Karpas-422 (cell line): ENCODE measurements at regions not wholly inside any gene's neighbourhood (a gene's known extent, or its start where the extent isn't known, plus 50 kb on each side); places are given as distances from the start of the nearest gene placed in this dataset.

Experiments used
- DNase-seq: peaks from one replicate; pipeline ENCODE4 v3.0.0-alpha.2; 2015
- H2AFZ ChIP-seq: fragments of 200-600 bp; sonication (generic); 2 replicates; pipeline ENCODE4 v1.6.1; 2014; ENCODE audit warnings: antibody characterized with exemption, low read length, mixed read lengths
- H3K27ac ChIP-seq: fragments of 200-600 bp; sonication (generic); 2 replicates; pipeline ENCODE4 v1.5.1; 2014; ENCODE audit warnings: mild to moderate bottlenecking, low read length, moderate library complexity
- H3K27me3 ChIP-seq: fragments of 200-600 bp; sonication (generic); 2 replicates; pipeline ENCODE4 v1.6.1; 2014; ENCODE audit warnings: low read length, mixed read lengths
- H3K36me3 ChIP-seq: fragments of 200-600 bp; sonication (generic); 2 replicates; pipeline ENCODE4 v1.6.1; 2014; ENCODE audit warnings: low read length, mixed read lengths; ENCODE audit not compliant: insufficient read depth
- H3K4me1 ChIP-seq: fragments of 200-600 bp; sonication (generic); 2 replicates; pipeline ENCODE4 v1.6.1; 2014; ENCODE audit warnings: mild to moderate bottlenecking, low read length, mixed read lengths
- H3K4me2 ChIP-seq: fragments of 200-600 bp; sonication (generic); 2 replicates; pipeline ENCODE4 v1.6.1; 2014; ENCODE audit warnings: low read length, low read depth, mild to moderate bottlenecking; ENCODE audit not compliant: poor library complexity, severe bottlenecking
- H3K4me3 ChIP-seq: fragments of 200-600 bp; sonication (generic); 2 replicates; pipeline ENCODE4 v1.5.1; 2014; ENCODE audit warnings: mild to moderate bottlenecking, antibody characterized with exemption, low read length, mixed read lengths
- H3K79me2 ChIP-seq: fragments of 200-600 bp; sonication (generic); 2 replicates; pipeline ENCODE4 v1.6.1; 2014; ENCODE audit warnings: mild to moderate bottlenecking, low read length, mixed read lengths
- H3K9ac ChIP-seq: fragments of 200-600 bp; sonication (generic); 2 replicates; pipeline ENCODE4 v1.6.0; 2014; ENCODE audit warnings: low read length
- H3K9me2 ChIP-seq: fragments of 200-600 bp; sonication (generic), shearing (Covaris generic); replicated peaks from 2 replicates; pipeline ENCODE4 v1.6.0; 2014; ENCODE audit warnings: mild to moderate bottlenecking, low read length, moderate library complexity; ENCODE audit not compliant: insufficient read depth
- H3K9me3 ChIP-seq: fragments of 300-700, 200-600 bp; sonication (generic); 2 replicates; pipeline ENCODE4 v1.6.1; 2014; ENCODE audit warnings: low read length, mixed read lengths
- H4K20me1 ChIP-seq: fragments of 200-600 bp; sonication (generic); 2 replicates; pipeline ENCODE4 v1.6.1; 2014; ENCODE audit warnings: mild to moderate bottlenecking, antibody characterized with exemption, low read length, low read depth; ENCODE audit not compliant: insufficient read depth

- H3K4me3 ChIP-seq = no peak overlapping the region
- no peaks in the 10 kb centered on the region for H4K20me1 ChIP-seq
- no peaks in the 10 kb centered on the region for H3K36me3 ChIP-seq
- no peak overlapping the region for H3K27ac ChIP-seq
- H3K9me3 ChIP-seq = no peaks in the 10 kb centered on the region
- H3K4me2 ChIP-seq = no peak overlapping the region
- no peaks in the 10 kb centered on the region for H3K4me1 ChIP-seq
- H3K27me3 ChIP-seq = no peaks in the 10 kb centered on the region
- H3K9ac ChIP-seq = no peak overlapping the region
- no peaks in the 10 kb centered on the region for H3K79me2 ChIP-seq
- DNase-seq = no peak
- H2AFZ ChIP-seq = no peak overlapping the region
- H3K9me2 ChIP-seq = no peaks in the 10 kb centered on the region
Measured at GRCh38 chr14:85960756-85961155, 430.8 kb downstream of the FLRT2 start.

GRCh38 chr14:85959063-85959462 is 429.1 kb downstream of the FLRT2 start:
- Histone ChIP-seq H2AFZ (no peak overlapping the region), H3K9me3 (no peaks in the 10 kb centered on the region), H4K20me1 (no peaks in the 10 kb centered on the region), H3K4me2 (no peak overlapping the region), H3K9me2 (no peaks in the 10 kb centered on the region), H3K36me3 (no peaks in the 10 kb centered on the region), H3K4me1 (no peaks in the 10 kb centered on the region), H3K9ac (no peak overlapping the region), H3K27ac (no peak overlapping the region), H3K27me3 (no peaks in the 10 kb centered on the region), H3K4me3 (no peak overlapping the region), H3K79me2 (no peaks in the 10 kb centered on the region)
- DNase-seq = no peak

- H3K4me2 ChIP-seq = no peak overlapping the region
- no peak overlapping the region for H3K27ac ChIP-seq
- H3K9me3 ChIP-seq = no peaks in the 10 kb centered on the region
- H2AFZ ChIP-seq = no peak overlapping the region
- H3K79me2 ChIP-seq = no peaks in the 10 kb centered on the region
- peak; percentile 47 for DNase-seq
- H3K9me2 ChIP-seq = no peaks in the 10 kb centered on the region
- no peak overlapping the region for H3K4me3 ChIP-seq
- no peaks in the 10 kb centered on the region for H3K27me3 ChIP-seq
- no peaks in the 10 kb centered on the region for H3K36me3 ChIP-seq
- no peaks in the 10 kb centered on the region for H3K4me1 ChIP-seq
- H3K9ac ChIP-seq = no peak overlapping the region
- H4K20me1 ChIP-seq = no peaks in the 10 kb centered on the region
Measured at GRCh38 chr14:85958069-85958468, 428.1 kb downstream of the FLRT2 start.

- Histone ChIP-seq H3K9ac (no peak overlapping the region), H3K27me3 (peaks cover 2% of the 10 kb centered on the region; the same call in 1 of the 2 replicates), H3K9me3 (no peaks in the 10 kb centered on the region), H3K79me2 (no peaks in the 10 kb centered on the region), H4K20me1 (no peaks in the 10 kb centered on the region), H3K4me1 (no peaks in the 10 kb centered on the region), H3K27ac (no peak overlapping the region), H3K4me3 (no peak overlapping the region), H3K9me2 (no peaks in the 10 kb centered on the region), H3K36me3 (no peaks in the 10 kb centered on the region), H3K4me2 (no peak overlapping the region), H2AFZ (no peak overlapping the region)
- DNase-seq = no peak
Measured at GRCh38 chr14:85953265-85953664, 423.3 kb downstream of the FLRT2 start.

- H3K9ac ChIP-seq = no peak overlapping the region
- no peaks in the 10 kb centered on the region for H3K4me1 ChIP-seq
- no peak overlapping the region for H3K4me2 ChIP-seq
- DNase-seq = no peak
- no peaks in the 10 kb centered on the region for H3K9me2 ChIP-seq
- H3K4me3 ChIP-seq = no peak overlapping the region
- no peak overlapping the region for H3K27ac ChIP-seq
- no peak overlapping the region for H2AFZ ChIP-seq
- no peaks in the 10 kb centered on the region for H3K36me3 ChIP-seq
- peaks cover 2% of the 10 kb centered on the region; the same call in 1 of the 2 replicates for H3K27me3 ChIP-seq
- H3K9me3 ChIP-seq = no peaks in the 10 kb centered on the region
- no peaks in the 10 kb centered on the region for H4K20me1 ChIP-seq
- no peaks in the 10 kb centered on the region for H3K79me2 ChIP-seq
Measured at GRCh38 chr14:85948153-85948552, 418.2 kb downstream of the FLRT2 start.

GRCh38 chr14:85947461-85948139 is 417.7 kb downstream of the FLRT2 start:
- Histone ChIP-seq H3K79me2 (no peaks in the 10 kb centered on the region), H3K9me3 (no peaks in the 10 kb centered on the region), H3K27me3 (peaks cover 2% of the 10 kb centered on the region; the same call in 1 of the 2 replicates), H4K20me1 (no peaks in the 10 kb centered on the region), H3K36me3 (no peaks in the 10 kb centered on the region), H3K27ac (no peak overlapping the region), H3K4me2 (no peak overlapping the region), H3K4me3 (no peak overlapping the region), H2AFZ (no peak overlapping the region), H3K9ac (no peak overlapping the region), H3K9me2 (no peaks in the 10 kb centered on the region), H3K4me1 (no peaks in the 10 kb centered on the region)
- DNase-seq = no peak

GRCh38 chr14:85943192-85943591 is 413.2 kb downstream of the FLRT2 start:
- H3K4me2 ChIP-seq = no peak overlapping the region
- no peak overlapping the region for H2AFZ ChIP-seq

GRCh38 chr14:85934886-85935254 is 404.9 kb downstream of the FLRT2 start:
- H3K4me2 ChIP-seq = peak overlapping the region; percentile 83
- H3K4me3 ChIP-seq = peak overlapping the region; percentile 74
- no peaks in the 10 kb centered on the region for H3K9me2 ChIP-seq
- no peaks in the 10 kb centered on the region for H4K20me1 ChIP-seq
- DNase-seq = peak; percentile 75
- peak overlapping the region; percentile 65 for H3K9ac ChIP-seq
- no peaks in the 10 kb centered on the region for H3K36me3 ChIP-seq
- no peaks in the 10 kb centered on the region for H3K27me3 ChIP-seq
- peaks cover 11% of the 10 kb centered on the region for H3K4me1 ChIP-seq
- no peaks in the 10 kb centered on the region for H3K79me2 ChIP-seq
- H3K27ac ChIP-seq = peak overlapping the region; percentile 46
- H2AFZ ChIP-seq = peak overlapping the region; percentile 95
- peaks cover 9% of the 10 kb centered on the region; the same call in 1 of the 2 replicates for H3K9me3 ChIP-seq

More at GRCh38 chr14:85943192-85943591, 413.2 kb downstream of the FLRT2 start:
- no peaks in the 10 kb centered on the region for H3K27me3 ChIP-seq
- no peaks in the 10 kb centered on the region for H3K36me3 ChIP-seq
- H3K4me3 ChIP-seq = no peak overlapping the region
- no peak overlapping the region for H3K9ac ChIP-seq
- H3K79me2 ChIP-seq = no peaks in the 10 kb centered on the region
- no peaks in the 10 kb centered on the region for H3K4me1 ChIP-seq
- no peak for DNase-seq
- H4K20me1 ChIP-seq = no peaks in the 10 kb centered on the region
- no peaks in the 10 kb centered on the region for H3K9me2 ChIP-seq
- peaks cover 4% of the 10 kb centered on the region; the same call in 1 of the 2 replicates for H3K9me3 ChIP-seq
- no peak overlapping the region for H3K27ac ChIP-seq
